ENCODE measurements at regions not wholly inside any gene's neighbourhood (a gene's known extent, or its start where the extent isn't known, plus 50 kb on each side); places are given as distances from the start of the nearest gene placed in this dataset.

- no peak for DNase-seq (ENCODE audit: low read depth)
Measured at GRCh38 chr9:118306801-118307200, 602.6 kb downstream of the TLR4 start.

DNA sequence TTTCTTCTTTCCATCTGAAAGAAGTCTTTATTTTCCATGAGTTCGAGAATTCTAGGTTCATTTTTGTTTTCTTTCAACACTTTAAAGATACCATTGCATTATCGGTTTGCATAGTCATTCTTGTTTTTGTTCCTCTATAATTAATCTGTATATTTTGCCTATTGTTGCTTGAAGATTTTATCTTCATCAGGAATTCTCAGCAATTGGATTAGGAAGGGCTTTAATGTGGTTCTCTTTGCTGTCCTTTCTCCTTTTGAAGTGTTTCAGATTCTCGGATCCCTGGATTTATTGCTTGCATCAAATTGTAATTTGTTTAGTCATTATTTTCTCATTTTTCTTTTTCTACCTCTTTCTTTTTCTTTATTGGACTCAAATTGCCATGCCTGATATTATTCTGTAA is 609.8 kb downstream of the TLR4 start:
- no peak for DNase-seq (ENCODE audit: low read depth)

DNA sequence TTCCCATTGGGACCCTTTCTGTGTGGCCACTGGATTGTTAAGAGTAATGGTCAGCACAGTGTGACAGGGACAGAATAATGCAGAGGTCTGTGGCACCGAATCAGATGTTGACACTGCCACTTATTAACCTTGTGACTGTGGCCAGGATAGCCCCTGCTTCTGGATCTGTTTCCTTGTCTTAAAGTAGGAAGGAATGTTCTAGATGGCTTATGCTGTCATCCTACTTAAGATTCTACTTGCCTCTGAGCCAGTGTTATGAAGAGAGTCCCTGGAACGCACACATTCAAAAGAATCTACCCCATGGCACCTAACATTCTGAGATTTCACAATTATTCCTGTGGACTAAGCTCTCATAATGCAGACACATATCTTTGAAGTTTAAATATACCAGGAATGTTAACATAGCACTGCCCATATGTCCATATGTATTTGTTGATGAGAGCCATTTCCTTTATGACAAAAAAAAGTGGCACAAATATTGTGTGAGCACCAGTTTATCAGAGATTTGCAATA is 612.7 kb downstream of the TLR4 start:
- DNase-seq (ENCODE audit: low read depth): no peak

DNA sequence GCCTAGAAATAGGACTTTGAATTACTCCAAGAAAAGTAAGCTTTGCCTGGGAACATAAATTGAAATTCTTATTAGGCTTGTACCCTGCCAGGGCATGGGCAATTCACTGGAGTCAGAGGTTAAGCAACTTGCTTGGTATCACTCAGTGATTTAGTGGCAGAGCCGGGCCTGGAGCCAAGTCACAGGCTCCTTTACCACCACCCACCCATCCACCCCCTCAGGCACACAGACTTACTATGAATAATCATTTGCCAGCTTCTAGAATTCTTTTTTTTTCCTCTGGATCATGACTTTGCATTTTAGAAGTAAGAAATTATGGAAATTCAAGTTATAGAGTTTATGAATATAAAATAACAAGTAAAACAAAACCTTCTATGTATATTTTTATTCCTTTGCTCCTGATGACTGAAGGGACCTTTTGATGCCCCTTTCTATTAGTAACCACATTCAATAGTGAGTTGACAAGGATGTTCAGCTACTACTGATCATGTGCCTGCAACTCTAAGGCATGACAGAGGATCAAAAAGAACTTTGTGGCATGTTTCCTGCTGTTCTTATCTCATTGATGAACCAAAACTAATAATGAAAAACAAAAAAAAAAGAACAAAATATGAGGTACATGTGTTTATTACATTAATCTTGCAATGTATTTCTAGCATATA is 614.7 kb downstream of the TLR4 start:
- DNase-seq (ENCODE audit: low read depth): peak; percentile 31

DNA sequence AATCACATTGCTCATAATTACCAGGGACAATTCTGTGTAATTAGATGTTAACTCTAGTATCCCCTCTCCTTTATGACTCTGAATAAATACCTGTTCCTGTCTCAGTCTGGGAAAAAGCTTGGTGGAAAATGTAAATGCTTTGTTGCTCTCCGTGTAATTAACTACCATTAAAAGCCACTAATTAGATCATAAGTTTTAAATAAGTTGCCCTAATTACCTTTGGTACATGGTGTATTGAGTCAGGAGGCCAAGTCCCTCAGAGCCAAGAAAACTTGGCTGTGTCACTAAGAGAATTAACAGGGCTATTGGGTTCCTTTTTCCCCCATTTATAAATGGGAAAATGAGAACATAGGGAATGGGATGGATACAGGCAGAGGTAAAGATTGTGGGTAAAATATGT is 617.6 kb downstream of the TLR4 start:
- no peak for DNase-seq (ENCODE audit: low read depth)

- DNase-seq (ENCODE audit: low read depth): no peak
Measured at GRCh38 chr9:118324706-118325105, 620.5 kb downstream of the TLR4 start.

GRCh38 chr9:118325757-118326156 is 621.6 kb downstream of the TLR4 start:
- no peak for DNase-seq (ENCODE audit: low read depth)

GRCh38 chr9:118326326-118326725 is 622.1 kb downstream of the TLR4 start:
- no peak for DNase-seq (ENCODE audit: low read depth)

DNA sequence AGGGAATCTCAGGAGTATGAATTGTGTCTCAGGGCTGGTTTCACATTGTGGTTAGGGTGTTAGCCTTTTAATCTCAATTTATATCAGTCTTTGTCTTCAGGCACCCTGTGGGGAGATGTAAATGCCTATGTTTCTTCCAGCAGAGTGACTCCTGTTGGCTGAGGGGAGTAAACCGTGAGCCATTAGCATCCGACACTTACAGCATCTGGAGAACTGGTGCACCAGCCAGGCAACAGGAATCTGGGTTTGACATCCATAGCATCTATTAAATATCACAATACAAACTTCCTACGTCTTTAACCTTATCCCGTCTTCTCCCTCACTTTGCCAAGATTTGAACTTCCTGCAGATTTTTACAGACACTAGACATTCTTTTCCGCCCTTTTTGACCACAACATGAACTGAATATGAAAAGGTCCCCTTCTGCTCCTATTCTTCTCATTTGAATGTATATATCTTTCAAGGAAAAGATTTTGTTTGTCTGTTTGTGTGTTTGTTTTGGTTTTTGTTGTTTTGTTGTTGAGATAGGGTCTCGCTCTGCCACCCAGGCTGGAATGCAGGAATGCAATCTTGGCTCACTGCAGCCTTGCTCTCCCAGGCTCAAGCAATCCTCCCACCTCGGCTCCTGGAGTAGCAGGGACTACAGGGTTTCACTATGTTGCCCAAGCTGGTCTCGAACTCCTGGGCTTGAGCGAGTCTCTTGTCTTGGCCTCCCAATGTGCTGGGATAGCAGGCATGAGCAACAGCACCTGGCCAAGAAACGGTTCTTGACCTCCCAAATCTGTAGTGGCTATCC is 626.2 kb downstream of the TLR4 start:
- no peak for DNase-seq (ENCODE audit: low read depth)

- peak; percentile 83 for DNase-seq (ENCODE audit: low read depth)
Measured at GRCh38 chr9:118331622-118332045, 627.4 kb downstream of the TLR4 start.

GRCh38 chr9:118336250-118336942 is 632.2 kb downstream of the TLR4 start:
- no peak for DNase-seq (ENCODE audit: low read depth)

- DNase-seq (ENCODE audit: low read depth): no peak
Measured at GRCh38 chr9:118336943-118337330, 632.7 kb downstream of the TLR4 start.

DNA sequence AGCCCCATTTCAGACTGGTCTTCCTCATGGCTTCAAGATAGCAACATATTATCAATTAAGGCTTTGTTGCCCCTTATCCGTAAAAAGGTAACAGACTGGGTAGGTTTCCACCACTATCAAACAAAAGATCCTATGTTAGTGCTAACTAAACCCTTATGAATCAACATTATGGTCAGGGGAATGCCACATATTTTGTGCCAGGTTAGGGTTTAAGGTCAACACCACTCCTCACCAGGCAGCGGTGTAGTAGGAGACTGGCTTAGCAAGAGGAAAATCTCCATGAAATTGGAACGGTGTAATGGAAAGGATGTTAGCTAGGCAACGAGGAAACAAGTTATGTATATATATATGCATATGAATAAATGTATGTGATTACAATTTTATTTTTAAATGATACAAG is 655.8 kb downstream of the TLR4 start:
- no peak for DNase-seq (ENCODE audit: low read depth)

DNA sequence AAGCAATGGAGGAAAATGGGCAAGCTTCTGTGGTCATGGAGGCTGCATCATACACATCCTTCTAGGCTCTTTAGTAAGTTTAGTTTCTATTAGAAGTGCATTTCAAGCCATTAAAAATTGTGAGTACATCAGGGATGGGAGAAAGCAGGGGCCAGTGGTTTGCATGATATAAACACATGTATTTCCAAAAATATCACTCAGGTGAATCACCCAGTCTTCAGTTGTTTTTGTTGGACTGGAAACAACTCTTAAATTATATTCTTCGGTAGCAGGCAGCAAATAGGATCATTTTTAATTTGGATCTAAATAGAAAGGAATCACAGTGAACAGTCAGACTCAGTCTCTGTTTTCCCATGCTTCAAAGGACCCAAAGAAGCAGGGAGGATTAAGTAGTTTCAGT is 657.9 kb downstream of the TLR4 start:
- peak; percentile 21 for DNase-seq (ENCODE audit: low read depth)

DNA sequence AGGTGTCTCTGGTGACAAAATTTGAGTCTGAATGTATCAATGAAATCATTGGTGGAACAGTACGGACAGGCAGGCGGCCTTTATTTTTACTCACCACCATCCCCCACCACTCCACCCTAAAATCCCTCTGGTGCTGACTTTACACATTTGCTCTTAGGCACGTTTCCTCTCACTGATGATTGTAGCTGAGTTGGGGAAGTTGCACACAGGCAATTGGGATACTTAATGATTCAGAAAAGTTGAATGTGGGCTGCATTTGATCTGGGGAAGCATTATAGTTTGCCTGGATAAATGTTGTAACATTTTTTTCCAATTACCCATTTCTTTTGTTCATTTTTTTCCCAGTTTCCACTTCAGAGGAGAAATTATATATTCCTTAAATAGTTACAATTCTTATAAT is 658.4 kb downstream of the TLR4 start:
- DNase-seq (ENCODE audit: low read depth): peak; percentile 25

DNA sequence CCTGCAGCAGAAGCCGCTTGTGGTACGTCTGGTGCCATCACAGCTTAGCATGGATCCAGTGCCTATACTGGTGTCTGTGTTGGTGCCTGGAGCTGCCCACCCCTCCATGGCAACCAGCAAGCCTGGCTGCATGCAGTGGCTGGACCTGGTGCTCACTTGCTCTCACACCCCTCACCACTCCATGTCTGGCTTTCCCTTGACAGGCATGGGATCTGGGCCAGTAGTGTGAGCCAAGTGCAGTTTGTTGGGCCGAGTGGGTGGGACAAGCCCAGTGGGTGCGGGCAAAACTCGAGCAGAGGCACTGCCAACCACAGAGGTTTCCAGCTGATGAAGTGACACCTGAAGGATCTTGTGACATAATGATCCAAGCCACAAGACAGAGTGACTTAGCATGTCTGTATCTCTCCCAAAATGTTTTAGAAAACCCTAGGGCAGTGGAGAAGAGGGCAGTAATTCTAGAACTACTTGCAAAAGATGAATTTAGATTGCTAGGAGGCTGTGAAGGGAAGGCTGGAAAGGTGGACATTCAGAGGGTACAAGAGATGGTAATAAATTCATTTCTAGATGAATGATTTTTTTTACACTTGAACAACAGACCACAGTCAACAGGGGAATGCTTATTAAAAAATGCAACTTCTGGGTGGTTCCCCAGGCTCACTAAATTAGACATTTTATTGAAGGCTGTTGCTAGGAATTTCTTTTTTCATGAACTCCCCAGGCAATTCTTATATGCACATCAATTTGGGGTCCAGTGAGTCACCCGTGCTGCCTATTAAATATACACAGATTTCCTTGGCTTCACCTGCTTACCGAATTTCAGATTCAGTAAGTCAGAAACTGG is 660.3 kb downstream of the TLR4 start:
- no peak for DNase-seq (ENCODE audit: low read depth)

- DNase-seq (ENCODE audit: low read depth): no peak
Measured at GRCh38 chr9:118366228-118366627, 662.0 kb downstream of the TLR4 start.

DNA sequence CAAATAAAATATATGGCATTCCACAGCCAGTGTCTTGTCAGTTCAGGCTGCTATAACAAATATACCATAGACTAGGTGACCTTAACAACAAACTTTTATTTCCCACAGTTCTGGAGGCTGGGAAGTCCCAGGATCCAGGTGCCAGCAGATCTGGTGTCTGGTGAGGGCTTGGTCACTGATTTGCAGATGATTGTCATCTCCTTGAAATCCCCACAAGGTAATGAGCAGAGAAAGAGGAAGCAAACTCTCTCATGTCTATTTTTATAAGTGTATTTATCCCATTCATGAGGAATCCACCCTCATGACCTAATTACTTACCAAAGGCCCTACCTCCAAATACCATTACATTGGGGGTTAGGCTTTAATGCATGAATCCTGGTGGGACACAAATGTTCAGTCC is 663.2 kb downstream of the TLR4 start:
- no peak for DNase-seq (ENCODE audit: low read depth)

- DNase-seq (ENCODE audit: low read depth): no peak
Measured at GRCh38 chr9:118384531-118385100, 680.4 kb downstream of the TLR4 start.

GRCh38 chr9:118395415-118395814 is 691.2 kb downstream of the TLR4 start:
- peak; percentile 7 for DNase-seq (ENCODE audit: low read depth)

GRCh38 chr9:118401546-118401945 is 697.3 kb downstream of the TLR4 start:
- no peak for DNase-seq (ENCODE audit: low read depth)

GRCh38 chr9:118414676-118415075 is 710.5 kb downstream of the TLR4 start:
- DNase-seq (ENCODE audit: low read depth): no peak

All from stromal cell of bone marrow (primary cell).